Endothelial cell of umbilical vein (primary cell): ENCODE measurements at regions not wholly inside any gene's neighbourhood (a gene's known extent, or its start where the extent isn't known, plus 50 kb on each side); places are given as distances from the start of the nearest gene placed in this dataset.

Source experiments
- BruUV-seq: library from RNA; stranded (reverse); fragments of 400-500 nt; replicated peaks from 2 replicates; lab custom pipeline; 2021; lab: Mats Ljungman, UMichigan
- CTCF ChIA-PET: fragments of 300-600, 350-600 bp; sonication (Branson Sonifier 250); formaldehyde crosslinking; loops from one replicate; lab custom pipeline; 2021; ENCODE audit warnings: antibody characterized with exemption, inconsistent platforms; lab: Charles Lee
- POLR2A ChIA-PET: fragments of 300-600, 350-600 bp; sonication (Branson Sonifier 250); formaldehyde crosslinking; loops from one replicate; lab custom pipeline; 2021; ENCODE audit warnings: antibody characterized with exemption, inconsistent platforms; lab: Charles Lee
- DNase-seq: peaks from one replicate; pipeline ENCODE4 v3.0.0-alpha.2; 2011; ENCODE audit warnings: low read depth, low spot score
- FAIRE-seq: peaks from 2 replicates; lab custom pipeline; 2011; peaks lifted over from hg19 to GRCh38; lab: Jason Lieb, UNC
- H2AFZ ChIP-seq: 2 replicates; pipeline ENCODE4 v1.6.0; 2012; ENCODE audit warnings: low read depth, low read length, control low read depth, inconsistent platforms
- H3K27ac ChIP-seq: 2 replicates; pipeline ENCODE4 v1.5.1; 2011; ENCODE audit warnings: low read depth, mild to moderate bottlenecking, control low read depth, low read length, moderate library complexity; ENCODE audit not compliant: insufficient read depth
- H3K27me3 ChIP-seq, 2 experiments: 2 replicates each; pipeline versions ENCODE4 v1.6.0 to v1.6.1; 2011; ENCODE audit warnings: low read length in 2 of 2, mixed read lengths in 1 of 2; ENCODE audit not compliant: control insufficient read depth in 2 of 2, insufficient read depth in 2 of 2
- H3K36me3 ChIP-seq, 2 experiments: 2 replicates in 1 of 2; 3 replicates in 1 of 2; pipeline ENCODE4 v1.5.1; 2011; ENCODE audit warnings: low read length in 2 of 2, mild to moderate bottlenecking in 1 of 2, moderate library complexity in 1 of 2; ENCODE audit not compliant: control insufficient read depth in 2 of 2, insufficient read depth in 2 of 2; ENCODE audit errors: extremely low read depth in 1 of 2
- H3K4me1 ChIP-seq: 3 replicates; pipeline ENCODE4 v1.5.1; 2011; ENCODE audit warnings: mild to moderate bottlenecking, low read length; ENCODE audit not compliant: control insufficient read depth, insufficient read depth; ENCODE audit errors: extremely low read depth
- H3K4me2 ChIP-seq: 2 replicates; pipeline ENCODE4 v1.6.1; 2011; ENCODE audit warnings: low read length, control low read depth, mixed read lengths; ENCODE audit not compliant: insufficient read depth
- H3K4me3 ChIP-seq, 3 experiments: fragments of 200-600 bp in 1 of 3; sonication (generic), shearing (Covaris generic) in 1 of 3; replicated peaks in 1 of 3; 2 replicates each; pipeline ENCODE4 v1.5.1; 2011 to 2016; ENCODE audit warnings: control low read depth in 3 of 3, low read length in 3 of 3, mild to moderate bottlenecking in 2 of 3, inconsistent platforms in 1 of 3, low read depth in 1 of 3, moderate library complexity in 1 of 3; ENCODE audit not compliant: insufficient read depth in 1 of 3
- H3K79me2 ChIP-seq: 2 replicates; pipeline ENCODE4 v1.6.0; 2012; ENCODE audit warnings: low read length, inconsistent platforms; ENCODE audit not compliant: control insufficient read depth, insufficient read depth
- H3K9ac ChIP-seq: replicated peaks from 2 replicates; pipeline ENCODE3; 2011; ENCODE audit warnings: low read length, control low read depth; ENCODE audit not compliant: insufficient read depth; ENCODE audit errors: extremely low read depth
- H3K9me1 ChIP-seq: replicated peaks from 3 replicates; pipeline ENCODE4 v1.6.0; 2011; ENCODE audit warnings: mild to moderate bottlenecking, low read length; ENCODE audit not compliant: control insufficient read depth, insufficient read depth; ENCODE audit errors: extremely low read depth
- H3K9me3 ChIP-seq: replicated peaks from 2 replicates; pipeline ENCODE4 v1.5.1; 2012; ENCODE audit warnings: low read length, inconsistent platforms; ENCODE audit not compliant: control insufficient read depth, insufficient read depth
- H4K20me1 ChIP-seq: replicated peaks from 2 replicates; pipeline ENCODE3; 2011; ENCODE audit warnings: mild to moderate bottlenecking, low read length; ENCODE audit not compliant: control insufficient read depth, insufficient read depth; ENCODE audit errors: extremely low read depth
- EZH2 ChIP-seq: IDR thresholded peaks from 2 replicates; pipeline ENCODE4 v1.6.1; 2012; ENCODE audit warnings: borderline replicate concordance, low read depth, mild to moderate bottlenecking, moderate library complexity, low read length, inconsistent platforms; ENCODE audit not compliant: severe bottlenecking
- FOS ChIP-seq: IDR thresholded peaks from 2 replicates; pipeline ENCODE4 v1.6.1; 2011; ENCODE audit warnings: mild to moderate bottlenecking, low read length, moderate library complexity, borderline replicate concordance; ENCODE audit not compliant: insufficient read depth
- GATA2 ChIP-seq: IDR thresholded peaks from 2 replicates; pipeline ENCODE4 v1.7.0; 2011; ENCODE audit warnings: low read depth, mild to moderate bottlenecking, moderate library complexity, mixed read lengths, low read length; ENCODE audit not compliant: insufficient read length, insufficient read depth
- JUN ChIP-seq: IDR thresholded peaks from 2 replicates; pipeline ENCODE4 v1.6.1; 2011; ENCODE audit warnings: borderline replicate concordance, low read depth; ENCODE audit not compliant: insufficient read length, insufficient read depth
- MYC ChIP-seq: IDR thresholded peaks from one replicate; pipeline ENCODE4 v1.6.1; 2011; ENCODE audit warnings: mild to moderate bottlenecking, low read depth, low read length
- POLR2A ChIP-seq: IDR thresholded peaks from 2 replicates; pipeline ENCODE4 v1.6.1; 2012; ENCODE audit warnings: low read depth, mild to moderate bottlenecking, control low read depth, low read length
- POLR2AphosphoS5 ChIP-seq: IDR thresholded peaks from 2 replicates; pipeline ENCODE4 v1.6.1; 2012; ENCODE audit warnings: low read depth, mild to moderate bottlenecking, control low read depth, low read length, moderate library complexity; ENCODE audit not compliant: insufficient read depth
- dilution Hi-C: fragments of 300-500 bp; cut with MboI; formaldehyde crosslinking; loops from one replicate; pipeline ENCODE4 v1.15.0; 2019; ENCODE audit warnings: low sequenced_read_pairs; ENCODE audit not compliant: extremely low pct_ligation_motif_present
- intact Hi-C: fragments of 100-400 bp; cut with micrococcal nuclease; formaldehyde crosslinking; loops from one replicate; pipeline ENCODE4 v1.10.0; 2022
- TF ChIP-seq, protein P1 (sequence below): IDR thresholded peaks from 2 replicates; pipeline ENCODE4 v1.6.1; 2011; ENCODE audit not compliant: insufficient read depth, insufficient read length
- TF ChIP-seq, protein P2 (sequence below), 2 donors: IDR thresholded peaks; 1 replicate in 1 of 2; 2 replicates in 1 of 2; pipeline ENCODE4 v1.5.1; 2011; ENCODE audit warnings: low read length in 2 of 2, mild to moderate bottlenecking in 2 of 2, moderate library complexity in 2 of 2, control low read depth in 1 of 2, inconsistent platforms in 1 of 2, low read depth in 1 of 2; ENCODE audit not compliant: insufficient read depth in 1 of 2; ENCODE audit errors: extremely low read depth in 1 of 2

GRCh38 chr3:106086636-106087035, 217.8 kb upstream of the CBLB start:
- Histone ChIP-seq H3K36me3 (no peaks in the 10 kb centered on the region), H3K9me1 (no peaks in the 10 kb centered on the region), H4K20me1 (no peaks in the 10 kb centered on the region), H3K27ac (no peak overlapping the region), H2AFZ (no peak overlapping the region), H3K27me3 (no peaks in the 10 kb centered on the region), H3K4me2 (no peak overlapping the region), H3K4me1 (no peaks in the 10 kb centered on the region), H3K4me3 (no peak overlapping the region), H3K9me3 (no peaks in the 10 kb centered on the region), H3K79me2 (no peaks in the 10 kb centered on the region), H3K9ac (no peak overlapping the region)
- intact Hi-C loops (no loop called here), dilution Hi-C loops (no loop called here)
- ChIA-PET POLR2A (no interaction called here), CTCF (no interaction called here)
- BruUV-seq = no TSS peak
- TF ChIP-seq FOS (no peak), MYC (no peak), EZH2 (no peak), POLR2A (no peak), JUN (no peak)
- TF ChIP-seq, protein P1, sequence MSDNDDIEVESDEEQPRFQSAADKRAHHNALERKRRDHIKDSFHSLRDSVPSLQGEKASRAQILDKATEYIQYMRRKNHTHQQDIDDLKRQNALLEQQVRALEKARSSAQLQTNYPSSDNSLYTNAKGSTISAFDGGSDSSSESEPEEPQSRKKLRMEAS = no peak
- FAIRE-seq = no peak
- DNase-seq = no peak

- CTCF ChIA-PET = interaction anchor here (1.2 kb wide), 1 partner anchor 8 kb away, joined by 3 read pairs; no protein-coding TSS in a partner anchor
- H4K20me1 ChIP-seq = no peaks in the 10 kb centered on the region
- POLR2A ChIA-PET = no interaction called here
- no peaks in the 10 kb centered on the region for H3K36me3 ChIP-seq
- H3K9me1 ChIP-seq = peaks cover 1% of the 10 kb centered on the region
- no peak overlapping the region for H3K4me2 ChIP-seq
- intact Hi-C loops = no loop called here
- H3K9me3 ChIP-seq = no peaks in the 10 kb centered on the region
- H3K4me1 ChIP-seq = no peaks in the 10 kb centered on the region
- TF ChIP-seq POLR2A = no peak
- TF ChIP-seq, protein P2, sequence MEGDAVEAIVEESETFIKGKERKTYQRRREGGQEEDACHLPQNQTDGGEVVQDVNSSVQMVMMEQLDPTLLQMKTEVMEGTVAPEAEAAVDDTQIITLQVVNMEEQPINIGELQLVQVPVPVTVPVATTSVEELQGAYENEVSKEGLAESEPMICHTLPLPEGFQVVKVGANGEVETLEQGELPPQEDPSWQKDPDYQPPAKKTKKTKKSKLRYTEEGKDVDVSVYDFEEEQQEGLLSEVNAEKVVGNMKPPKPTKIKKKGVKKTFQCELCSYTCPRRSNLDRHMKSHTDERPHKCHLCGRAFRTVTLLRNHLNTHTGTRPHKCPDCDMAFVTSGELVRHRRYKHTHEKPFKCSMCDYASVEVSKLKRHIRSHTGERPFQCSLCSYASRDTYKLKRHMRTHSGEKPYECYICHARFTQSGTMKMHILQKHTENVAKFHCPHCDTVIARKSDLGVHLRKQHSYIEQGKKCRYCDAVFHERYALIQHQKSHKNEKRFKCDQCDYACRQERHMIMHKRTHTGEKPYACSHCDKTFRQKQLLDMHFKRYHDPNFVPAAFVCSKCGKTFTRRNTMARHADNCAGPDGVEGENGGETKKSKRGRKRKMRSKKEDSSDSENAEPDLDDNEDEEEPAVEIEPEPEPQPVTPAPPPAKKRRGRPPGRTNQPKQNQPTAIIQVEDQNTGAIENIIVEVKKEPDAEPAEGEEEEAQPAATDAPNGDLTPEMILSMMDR (IDR thresholded peaks at IDR 0.05; ENCODE audit: extremely low read depth in 1 of 2, insufficient read depth in 1 of 2, low read depth in 1 of 2, low read length in 2 of 2) = no peak
- TF ChIP-seq JUN = no peak
- no peak for TF ChIP-seq GATA2
- TF ChIP-seq EZH2 = no peak
- no peak for TF ChIP-seq MYC
- no peak for TF ChIP-seq FOS
- TF ChIP-seq, protein P1 = no peak
- no peak for TF ChIP-seq POLR2AphosphoS5
- dilution Hi-C loops = no loop called here
- no peak for FAIRE-seq
- no TSS peak for BruUV-seq
- no peaks in the 10 kb centered on the region for H3K79me2 ChIP-seq
- no peak overlapping the region for H3K27ac ChIP-seq
- DNase-seq = no peak
- H3K4me3 ChIP-seq = no peak overlapping the region
- H3K9ac ChIP-seq = no peak overlapping the region
- H2AFZ ChIP-seq = no peak overlapping the region
- H3K27me3 ChIP-seq = no peaks in the 10 kb centered on the region
Measured at GRCh38 chr3:106088304-106088703, 219.5 kb upstream of the CBLB start.
